K562 (cell line): ENCODE measurements at regions not wholly inside any gene's neighbourhood (a gene's known extent, or its start where the extent isn't known, plus 50 kb on each side); places are given as distances from the start of the nearest gene placed in this dataset.

ENCODE experiments used
- YY1 ChIP-seq, 3 experiments: IDR thresholded peaks; 2 replicates each; pipeline ENCODE4 v1.6.1; 2011; ENCODE audit warnings: low read length in 2 of 3, mild to moderate bottlenecking in 2 of 3, moderate library complexity in 2 of 3, borderline replicate concordance in 1 of 3, control low read depth in 1 of 3, low read depth in 1 of 3; ENCODE audit not compliant: insufficient read depth in 3 of 3, insufficient replicate concordance in 2 of 3, control insufficient read depth in 1 of 3, insufficient read length in 1 of 3; ENCODE audit errors: extremely low read depth in 1 of 3
- ZNF41 ChIP-seq: fragments of 250-450 bp; sonication (Bioruptor Pico); conservative IDR thresholded peaks from 2 replicates; pipeline ENCODE4 v1.4.0; 2020; ENCODE audit warnings: mild to moderate bottlenecking

- TF ChIP-seq YY1 (IDR thresholded peaks at IDR 0.05; ENCODE audit: borderline replicate concordance in 1 of 3, control insufficient read depth in 1 of 3, extremely low read depth in 1 of 3, insufficient read depth in 3 of 3, insufficient read length in 1 of 3, insufficient replicate concordance in 2 of 3, low read depth in 1 of 3, low read length in 2 of 3): no peak
- no peak for TF ChIP-seq ZNF41 (CRISPR knock-in tag)
Measured at GRCh38 chr3:106293161-106293560, 424.3 kb upstream of the CBLB start.
